ENCODE measurements at regions not wholly inside any gene's neighbourhood (a gene's known extent, or its start where the extent isn't known, plus 50 kb on each side); places are given as distances from the start of the nearest gene placed in this dataset.

DNA sequence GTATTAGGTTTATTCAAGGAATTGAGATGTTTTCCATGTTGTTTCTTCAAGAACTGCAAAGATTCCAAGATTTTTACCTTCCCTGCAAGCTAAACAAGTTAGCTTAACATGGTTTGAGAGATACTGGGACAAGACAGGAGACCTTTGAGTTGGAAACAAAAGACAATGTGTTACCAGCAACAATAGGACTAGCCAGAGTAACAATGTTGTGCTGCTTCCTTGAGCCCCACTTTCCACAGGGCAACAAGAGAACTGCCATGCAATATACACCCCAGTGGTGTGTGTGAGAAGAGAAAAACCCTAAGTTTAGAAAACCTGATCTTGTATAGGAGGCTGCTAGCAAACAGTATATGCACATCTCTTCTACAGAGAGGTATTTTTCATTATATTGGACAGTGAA lies 264.6 kb downstream of the PCDH20 start:
- Histone ChIP-seq H3K27me3 (ENCODE audit: control insufficient read depth, insufficient read depth, low read length) (no peaks in the 10 kb centered on the region), H3K36me3 (ENCODE audit: control insufficient read depth in 2 of 3, insufficient read depth in 3 of 3, low read length in 3 of 3) (no peaks in the 10 kb centered on the region), H3K9ac (ENCODE audit: low read length in 3 of 3) (no peak overlapping the region), H3K4me1 (ENCODE audit: control insufficient read depth in 2 of 3, insufficient read depth in 2 of 3, low read depth in 1 of 3, low read length in 3 of 3) (no peaks in the 10 kb centered on the region), H3K9me3 (ENCODE audit: control insufficient read depth in 2 of 3, insufficient read depth in 1 of 3, low read length in 3 of 3) (no peaks in the 10 kb centered on the region), H3K4me3 (ENCODE audit: low read length in 3 of 3) (no peak overlapping the region), H3K27ac (ENCODE audit: low read depth in 2 of 2, low read length in 2 of 2) (no peak overlapping the region)
- no peak for TF ChIP-seq CTCF (IDR thresholded peaks at IDR 0.05; ENCODE audit: borderline replicate concordance, extremely low read depth, insufficient read depth)
- FAIRE-seq (no peak), DNase-seq (no peak)
- intact Hi-C loops (cut with DNase I): no loop called here

DNA sequence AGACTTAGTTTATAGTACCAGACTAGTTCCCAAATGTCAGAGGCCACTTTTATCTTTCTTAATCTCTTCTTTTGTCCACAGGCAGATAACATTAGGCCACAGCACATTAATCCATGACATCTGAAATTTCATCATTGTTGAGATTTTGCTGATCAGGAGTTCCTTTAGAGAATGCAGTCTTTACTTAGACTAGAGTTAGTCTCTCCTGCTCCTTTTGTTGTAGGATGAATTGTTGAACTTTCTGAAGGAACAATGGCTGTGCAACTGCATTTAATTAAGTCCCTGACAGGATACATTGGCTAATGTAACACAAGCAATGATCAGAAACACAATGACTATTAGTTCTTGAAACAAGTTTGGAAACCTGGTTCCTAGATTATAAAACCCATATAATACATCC lies 266.3 kb downstream of the PCDH20 start:
- H3K36me3 ChIP-seq (ENCODE audit: control insufficient read depth in 2 of 3, insufficient read depth in 3 of 3, low read length in 3 of 3): no peaks in the 10 kb centered on the region
- no peak for FAIRE-seq
- no peaks in the 10 kb centered on the region for H3K4me1 ChIP-seq (ENCODE audit: control insufficient read depth in 2 of 3, insufficient read depth in 2 of 3, low read depth in 1 of 3, low read length in 3 of 3)
- H3K27ac ChIP-seq (ENCODE audit: low read depth in 2 of 2, low read length in 2 of 2): no peak overlapping the region
- no peak overlapping the region for H3K9ac ChIP-seq (ENCODE audit: low read length in 3 of 3)
- no peak overlapping the region for H3K4me3 ChIP-seq (ENCODE audit: low read length in 3 of 3)
- TF ChIP-seq CTCF (IDR thresholded peaks at IDR 0.05; ENCODE audit: borderline replicate concordance, extremely low read depth, insufficient read depth): no peak
- H3K27me3 ChIP-seq (ENCODE audit: control insufficient read depth, insufficient read depth, low read length): no peaks in the 10 kb centered on the region
- DNase-seq: no peak
- intact Hi-C loops (cut with DNase I): no loop called here
- no peaks in the 10 kb centered on the region for H3K9me3 ChIP-seq (ENCODE audit: control insufficient read depth in 2 of 3, insufficient read depth in 1 of 3, low read length in 3 of 3)

- Histone ChIP-seq H3K27me3 (ENCODE audit: control insufficient read depth, insufficient read depth, low read length) (no peaks in the 10 kb centered on the region), H3K9me3 (ENCODE audit: control insufficient read depth in 2 of 3, insufficient read depth in 1 of 3, low read length in 3 of 3) (no peaks in the 10 kb centered on the region), H3K9ac (ENCODE audit: low read length in 3 of 3) (no peak overlapping the region), H3K27ac (ENCODE audit: low read depth in 2 of 2, low read length in 2 of 2) (no peak overlapping the region), H3K4me3 (ENCODE audit: low read length in 3 of 3) (no peak overlapping the region), H3K4me1 (ENCODE audit: control insufficient read depth in 2 of 3, insufficient read depth in 2 of 3, low read depth in 1 of 3, low read length in 3 of 3) (no peaks in the 10 kb centered on the region), H3K36me3 (ENCODE audit: control insufficient read depth in 2 of 3, insufficient read depth in 3 of 3, low read length in 3 of 3) (no peaks in the 10 kb centered on the region)
- intact Hi-C loops (cut with DNase I): no loop called here
- no peak for FAIRE-seq
- DNase-seq: no peak
- no peak for TF ChIP-seq CTCF (IDR thresholded peaks at IDR 0.05; ENCODE audit: borderline replicate concordance, extremely low read depth, insufficient read depth)
Measured at GRCh38 chr13:61148691-61149315, 266.8 kb downstream of the PCDH20 start.

- H3K4me1 ChIP-seq (ENCODE audit: control insufficient read depth in 2 of 3, insufficient read depth in 2 of 3, low read depth in 1 of 3, low read length in 3 of 3): no peaks in the 10 kb centered on the region
- intact Hi-C loops (cut with DNase I): no loop called here
- DNase-seq: no peak
Measured at GRCh38 chr13:61148211-61148610, 267.4 kb downstream of the PCDH20 start.

More at GRCh38 chr13:61148211-61148610, 267.4 kb downstream of the PCDH20 start:
- Histone ChIP-seq H3K27me3 (ENCODE audit: control insufficient read depth, insufficient read depth, low read length) (no peaks in the 10 kb centered on the region), H3K36me3 (ENCODE audit: control insufficient read depth in 2 of 3, insufficient read depth in 3 of 3, low read length in 3 of 3) (no peaks in the 10 kb centered on the region), H3K9me3 (ENCODE audit: control insufficient read depth in 2 of 3, insufficient read depth in 1 of 3, low read length in 3 of 3) (no peaks in the 10 kb centered on the region), H3K9ac (ENCODE audit: low read length in 3 of 3) (no peak overlapping the region), H3K4me3 (ENCODE audit: low read length in 3 of 3) (no peak overlapping the region), H3K27ac (ENCODE audit: low read depth in 2 of 2, low read length in 2 of 2) (no peak overlapping the region)
- TF ChIP-seq CTCF (IDR thresholded peaks at IDR 0.05; ENCODE audit: borderline replicate concordance, extremely low read depth, insufficient read depth): no peak
- FAIRE-seq: no peak

Measured in kidney (tissue), 13 donors.